WTC11 (cell line): ENCODE measurements at regions not wholly inside any gene's neighbourhood (a gene's known extent, or its start where the extent isn't known, plus 50 kb on each side); places are given as distances from the start of the nearest gene placed in this dataset.

Experiments
- ATAC-seq: fragments of 200-7000 bp; cut with Tn5 transposase; 2 replicates; pipeline ENCODE4 v1.10.0; 2021; ENCODE audit warnings: mild to moderate bottlenecking, moderate library complexity
- CTCF ChIA-PET: fragments of 300-600 bp; sonication (Branson Sonifier 250); formaldehyde crosslinking; loops from one replicate; lab custom pipeline; 2021; ENCODE audit warnings: antibody characterized with exemption; lab: Charles Lee
- POLR2A ChIA-PET: fragments of 350-600 bp; sonication (Branson Sonifier 250); formaldehyde crosslinking; loops from one replicate; lab custom pipeline; 2021; ENCODE audit warnings: antibody characterized with exemption; lab: Charles Lee
- DNase-seq: peaks from one replicate; pipeline ENCODE4 v3.0.0; 2021; ENCODE audit warnings: low spot score
- H3K27ac Mint-ChIP-seq: 2 replicates; pipeline ENCODE4 v1.8.0; 2021; ENCODE audit warnings: mixed read lengths
- H3K27me3 Mint-ChIP-seq: 2 replicates; pipeline ENCODE4 v1.8.0; 2021; ENCODE audit warnings: low read depth, mild to moderate bottlenecking, moderate library complexity, mixed read lengths
- H3K36me3 Mint-ChIP-seq: 2 replicates; pipeline ENCODE4 v1.8.0; 2021; ENCODE audit warnings: mixed read lengths
- H3K4me1 Mint-ChIP-seq: 2 replicates; pipeline ENCODE4 v1.8.0; 2022; ENCODE audit warnings: mixed read lengths
- H3K4me3 Mint-ChIP-seq: 2 replicates; pipeline ENCODE4 v1.8.0; 2021; ENCODE audit warnings: mild to moderate bottlenecking, moderate library complexity, mixed read lengths
- H3K9me3 Mint-ChIP-seq: 2 replicates; pipeline ENCODE4 v1.8.0; 2021; ENCODE audit warnings: mixed read lengths
- ATF1 ChIP-seq: sonication (generic); formaldehyde crosslinking; IDR thresholded peaks from 2 replicates; pipeline ENCODE4 v1.8.1; 2023; ENCODE audit warnings: mild to moderate bottlenecking, moderate library complexity, missing genetic modification reagents
- ATF2 ChIP-seq: sonication (generic); formaldehyde crosslinking; IDR thresholded peaks from 2 replicates; pipeline ENCODE4 v1.8.1; 2022; ENCODE audit warnings: low read depth, missing genetic modification reagents, borderline replicate concordance
- E2F1 ChIP-seq: sonication (generic); formaldehyde crosslinking; IDR thresholded peaks from 2 replicates; pipeline ENCODE4 v1.8.0; 2022; ENCODE audit warnings: mild to moderate bottlenecking, missing genetic modification reagents
- OVOL2 ChIP-seq: fragments of 250-450 bp; sonication (Bioruptor Pico); IDR thresholded peaks from 2 replicates; pipeline ENCODE4 v1.9.0; 2021; ENCODE audit warnings: mild to moderate bottlenecking, borderline replicate concordance
- TCF7 ChIP-seq: sonication (generic); formaldehyde crosslinking; IDR thresholded peaks from 2 replicates; pipeline ENCODE4 v1.8.0; 2022; ENCODE audit warnings: mild to moderate bottlenecking, low read depth, missing genetic modification reagents, moderate library complexity
- TP53 ChIP-seq: sonication (generic); formaldehyde crosslinking; IDR thresholded peaks from 2 replicates; pipeline ENCODE4 v1.8.1; 2023; ENCODE audit warnings: mild to moderate bottlenecking, missing genetic modification reagents
- ZBTB43 ChIP-seq: sonication (generic); formaldehyde crosslinking; IDR thresholded peaks from 2 replicates; pipeline ENCODE4 v1.8.1; 2023; ENCODE audit warnings: mild to moderate bottlenecking, missing genetic modification reagents
- ZMAT4 ChIP-seq: fragments of 250-450 bp; sonication (Bioruptor Pico); IDR thresholded peaks from 2 replicates; pipeline ENCODE4 v1.9.0; 2021; ENCODE audit warnings: mild to moderate bottlenecking
- ZNF219 ChIP-seq: sonication (generic); formaldehyde crosslinking; IDR thresholded peaks from 2 replicates; pipeline ENCODE4 v1.8.0; 2023; ENCODE audit warnings: missing genetic modification reagents, mild to moderate bottlenecking, borderline replicate concordance
- ZNF396 ChIP-seq: fragments of 250-450 bp; sonication (Bioruptor Pico); IDR thresholded peaks from 2 replicates; pipeline ENCODE4 v1.8.0; 2021; ENCODE audit warnings: mild to moderate bottlenecking, moderate library complexity, borderline replicate concordance
- ZNF425 ChIP-seq: fragments of 250-450 bp; sonication (Bioruptor Pico); conservative IDR thresholded peaks from 2 replicates; pipeline ENCODE4 v1.9.0; 2021; ENCODE audit warnings: mild to moderate bottlenecking
- TF ChIP-seq, protein P1 (sequence below): sonication (generic); formaldehyde crosslinking; IDR thresholded peaks from 2 replicates; pipeline ENCODE4 v1.8.0; 2022; ENCODE audit warnings: mild to moderate bottlenecking, missing genetic modification reagents
- TF ChIP-seq, protein P2 (sequence below): sonication (generic); formaldehyde crosslinking; conservative IDR thresholded peaks from 2 replicates; pipeline ENCODE4 v1.8.1; 2022; ENCODE audit warnings: mild to moderate bottlenecking, missing genetic modification reagents
- TF ChIP-seq, protein P3 (sequence below): sonication (generic); formaldehyde crosslinking; IDR thresholded peaks from 2 replicates; pipeline ENCODE4 v1.8.0; 2023; ENCODE audit warnings: missing genetic modification reagents, mild to moderate bottlenecking, borderline replicate concordance
- TF ChIP-seq, protein P4 (sequence below): sonication (generic); formaldehyde crosslinking; IDR thresholded peaks from 2 replicates; pipeline ENCODE4 v1.8.0; 2022; ENCODE audit warnings: mild to moderate bottlenecking, missing genetic modification reagents

DNA sequence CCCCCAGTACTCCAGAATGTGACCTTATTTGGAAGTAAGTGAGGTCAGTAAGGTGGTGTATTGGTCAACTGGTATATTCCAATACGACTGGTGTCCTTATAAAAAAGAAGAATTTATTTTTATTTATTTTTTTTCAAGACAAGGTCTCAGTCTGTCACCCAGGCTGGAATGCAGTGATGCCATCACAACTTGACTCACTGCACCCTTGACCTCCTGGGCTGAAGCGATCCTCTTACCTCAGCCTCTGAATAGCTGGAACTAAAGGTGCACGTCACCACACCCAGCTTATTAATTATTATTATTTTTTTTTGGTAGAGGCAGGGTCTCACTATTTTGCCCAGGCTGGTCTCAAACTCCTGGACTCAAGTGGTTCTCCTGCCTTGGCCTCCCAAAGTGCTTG, 115.1 kb upstream of the PITX2 start:
- CTCF ChIA-PET: no interaction called here

More for the DNA sequence above, 115.1 kb upstream of the PITX2 start:
- H3K9me3 Mint-ChIP-seq: 0 out of 2 replicates have a peak, but pooled peaks cover 4% of the 10 kb centered on the region
- TF ChIP-seq, protein P1, sequence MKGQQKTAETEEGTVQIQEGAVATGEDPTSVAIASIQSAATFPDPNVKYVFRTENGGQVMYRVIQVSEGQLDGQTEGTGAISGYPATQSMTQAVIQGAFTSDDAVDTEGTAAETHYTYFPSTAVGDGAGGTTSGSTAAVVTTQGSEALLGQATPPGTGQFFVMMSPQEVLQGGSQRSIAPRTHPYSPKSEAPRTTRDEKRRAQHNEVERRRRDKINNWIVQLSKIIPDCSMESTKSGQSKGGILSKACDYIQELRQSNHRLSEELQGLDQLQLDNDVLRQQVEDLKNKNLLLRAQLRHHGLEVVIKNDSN (CRISPR knock-in tag): no peak
- TF ChIP-seq, protein P2, sequence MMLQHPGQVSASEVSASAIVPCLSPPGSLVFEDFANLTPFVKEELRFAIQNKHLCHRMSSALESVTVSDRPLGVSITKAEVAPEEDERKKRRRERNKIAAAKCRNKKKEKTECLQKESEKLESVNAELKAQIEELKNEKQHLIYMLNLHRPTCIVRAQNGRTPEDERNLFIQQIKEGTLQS: no peak
- TF ChIP-seq ZNF425 (CRISPR knock-in tag): no peak
- no peak for TF ChIP-seq ATF1 (CRISPR knock-in tag)
- TF ChIP-seq ATF2 (CRISPR knock-in tag): no peak
- no peak for TF ChIP-seq ZNF396
- no peak for TF ChIP-seq OVOL2 (CRISPR knock-in tag)
- TF ChIP-seq TP53 (CRISPR knock-in tag): no peak
- TF ChIP-seq ZBTB43 (CRISPR knock-in tag): no peak
- TF ChIP-seq, protein P3, sequence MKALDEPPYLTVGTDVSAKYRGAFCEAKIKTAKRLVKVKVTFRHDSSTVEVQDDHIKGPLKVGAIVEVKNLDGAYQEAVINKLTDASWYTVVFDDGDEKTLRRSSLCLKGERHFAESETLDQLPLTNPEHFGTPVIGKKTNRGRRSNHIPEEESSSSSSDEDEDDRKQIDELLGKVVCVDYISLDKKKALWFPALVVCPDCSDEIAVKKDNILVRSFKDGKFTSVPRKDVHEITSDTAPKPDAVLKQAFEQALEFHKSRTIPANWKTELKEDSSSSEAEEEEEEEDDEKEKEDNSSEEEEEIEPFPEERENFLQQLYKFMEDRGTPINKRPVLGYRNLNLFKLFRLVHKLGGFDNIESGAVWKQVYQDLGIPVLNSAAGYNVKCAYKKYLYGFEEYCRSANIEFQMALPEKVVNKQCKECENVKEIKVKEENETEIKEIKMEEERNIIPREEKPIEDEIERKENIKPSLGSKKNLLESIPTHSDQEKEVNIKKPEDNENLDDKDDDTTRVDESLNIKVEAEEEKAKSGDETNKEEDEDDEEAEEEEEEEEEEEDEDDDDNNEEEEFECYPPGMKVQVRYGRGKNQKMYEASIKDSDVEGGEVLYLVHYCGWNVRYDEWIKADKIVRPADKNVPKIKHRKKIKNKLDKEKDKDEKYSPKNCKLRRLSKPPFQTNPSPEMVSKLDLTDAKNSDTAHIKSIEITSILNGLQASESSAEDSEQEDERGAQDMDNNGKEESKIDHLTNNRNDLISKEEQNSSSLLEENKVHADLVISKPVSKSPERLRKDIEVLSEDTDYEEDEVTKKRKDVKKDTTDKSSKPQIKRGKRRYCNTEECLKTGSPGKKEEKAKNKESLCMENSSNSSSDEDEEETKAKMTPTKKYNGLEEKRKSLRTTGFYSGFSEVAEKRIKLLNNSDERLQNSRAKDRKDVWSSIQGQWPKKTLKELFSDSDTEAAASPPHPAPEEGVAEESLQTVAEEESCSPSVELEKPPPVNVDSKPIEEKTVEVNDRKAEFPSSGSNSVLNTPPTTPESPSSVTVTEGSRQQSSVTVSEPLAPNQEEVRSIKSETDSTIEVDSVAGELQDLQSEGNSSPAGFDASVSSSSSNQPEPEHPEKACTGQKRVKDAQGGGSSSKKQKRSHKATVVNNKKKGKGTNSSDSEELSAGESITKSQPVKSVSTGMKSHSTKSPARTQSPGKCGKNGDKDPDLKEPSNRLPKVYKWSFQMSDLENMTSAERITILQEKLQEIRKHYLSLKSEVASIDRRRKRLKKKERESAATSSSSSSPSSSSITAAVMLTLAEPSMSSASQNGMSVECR (CRISPR knock-in tag): no peak
- no peak for TF ChIP-seq TCF7 (CRISPR knock-in tag)
- TF ChIP-seq ZNF219 (CRISPR knock-in tag): no peak
- TF ChIP-seq, protein P4, sequence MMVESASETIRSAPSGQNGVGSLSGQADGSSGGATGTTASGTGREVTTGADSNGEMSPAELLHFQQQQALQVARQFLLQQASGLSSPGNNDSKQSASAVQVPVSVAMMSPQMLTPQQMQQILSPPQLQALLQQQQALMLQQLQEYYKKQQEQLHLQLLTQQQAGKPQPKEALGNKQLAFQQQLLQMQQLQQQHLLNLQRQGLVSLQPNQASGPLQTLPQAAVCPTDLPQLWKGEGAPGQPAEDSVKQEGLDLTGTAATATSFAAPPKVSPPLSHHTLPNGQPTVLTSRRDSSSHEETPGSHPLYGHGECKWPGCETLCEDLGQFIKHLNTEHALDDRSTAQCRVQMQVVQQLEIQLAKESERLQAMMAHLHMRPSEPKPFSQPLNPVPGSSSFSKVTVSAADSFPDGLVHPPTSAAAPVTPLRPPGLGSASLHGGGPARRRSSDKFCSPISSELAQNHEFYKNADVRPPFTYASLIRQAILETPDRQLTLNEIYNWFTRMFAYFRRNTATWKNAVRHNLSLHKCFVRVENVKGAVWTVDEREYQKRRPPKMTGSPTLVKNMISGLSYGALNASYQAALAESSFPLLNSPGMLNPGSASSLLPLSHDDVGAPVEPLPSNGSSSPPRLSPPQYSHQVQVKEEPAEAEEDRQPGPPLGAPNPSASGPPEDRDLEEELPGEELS: no peak
- TF ChIP-seq ZMAT4 (CRISPR knock-in tag): no peak
- TF ChIP-seq E2F1 (CRISPR knock-in tag): no peak
- H3K36me3 Mint-ChIP-seq: no peaks in the 10 kb centered on the region
- no peaks in the 10 kb centered on the region for H3K4me1 Mint-ChIP-seq
- POLR2A ChIA-PET: no interaction called here
- ATAC-seq (no peak), DNase-seq (no peak)
- no peaks in the 10 kb centered on the region for H3K27me3 Mint-ChIP-seq
- no peak overlapping the region for H3K4me3 Mint-ChIP-seq
- H3K27ac Mint-ChIP-seq: no peak overlapping the region
